ENCODE measurements at regions not wholly inside any gene's neighbourhood (a gene's known extent, or its start where the extent isn't known, plus 50 kb on each side); places are given as distances from the start of the nearest gene placed in this dataset.

GRCh38 chr10:130750441-130750840 lies 561.1 kb downstream of the TCERG1L start:
- ChIA-PET POLR2A (no interaction called here), CTCF (no interaction called here)
- H3K9me3 Mint-ChIP-seq (ENCODE audit: unreplicated experiment), result peaks cover 16% of the 10 kb centered on the region
- intact Hi-C loops (cut with micrococcal nuclease), result no loop called here
- no peak for DNase-seq (ENCODE audit: unreplicated experiment)
- no peaks in the 10 kb centered on the region for H3K27me3 Mint-ChIP-seq (ENCODE audit: insufficient read depth, unreplicated experiment)
- no peaks in the 10 kb centered on the region for H3K36me3 Mint-ChIP-seq (ENCODE audit: insufficient read depth, unreplicated experiment)
- no peak for TF ChIP-seq CTCF (IDR thresholded peaks at IDR 0.05; ENCODE audit: unreplicated experiment)
- no peak overlapping the region for H3K4me3 Mint-ChIP-seq (ENCODE audit: unreplicated experiment)
- no peaks in the 10 kb centered on the region for H3K4me1 Mint-ChIP-seq (ENCODE audit: insufficient read depth, unreplicated experiment)
- no TSS peak for BruUV-seq (replicated peaks)
- no peak overlapping the region for H3K27ac Mint-ChIP-seq (ENCODE audit: low read depth, unreplicated experiment)

GRCh38 chr10:130751106-130751840 lies 560.2 kb downstream of the TCERG1L start:
- DNase-seq (ENCODE audit: unreplicated experiment), result no peak
- no peaks in the 10 kb centered on the region for H3K27me3 Mint-ChIP-seq (ENCODE audit: insufficient read depth, unreplicated experiment)
- no peaks in the 10 kb centered on the region for H3K4me1 Mint-ChIP-seq (ENCODE audit: insufficient read depth, unreplicated experiment)
- no peak overlapping the region for H3K4me3 Mint-ChIP-seq (ENCODE audit: unreplicated experiment)
- intact Hi-C loops (cut with micrococcal nuclease), result no loop called here
- ChIA-PET CTCF (interaction anchor here (0.7 kb wide), 1 partner anchor 146 kb away, joined by 3 read pairs; no protein-coding TSS in a partner anchor), POLR2A (no interaction called here)
- peaks cover 18% of the 10 kb centered on the region for H3K9me3 Mint-ChIP-seq (ENCODE audit: unreplicated experiment)
- H3K27ac Mint-ChIP-seq (ENCODE audit: low read depth, unreplicated experiment), result no peak overlapping the region
- no TSS peak for BruUV-seq (replicated peaks)
- TF ChIP-seq CTCF (IDR thresholded peaks at IDR 0.05; ENCODE audit: unreplicated experiment), result no peak
- H3K36me3 Mint-ChIP-seq (ENCODE audit: insufficient read depth, unreplicated experiment), result no peaks in the 10 kb centered on the region

GRCh38 chr10:130751851-130752250 lies 559.7 kb downstream of the TCERG1L start:
- Mint-ChIP-seq H3K4me3 (ENCODE audit: unreplicated experiment) (no peak overlapping the region), H3K9me3 (ENCODE audit: unreplicated experiment) (peaks cover 18% of the 10 kb centered on the region)

GRCh38 chr10:130756651-130757050 lies 554.9 kb downstream of the TCERG1L start:
- no peak for DNase-seq (ENCODE audit: unreplicated experiment)
- Mint-ChIP-seq H3K9me3 (ENCODE audit: unreplicated experiment) (peaks cover 13% of the 10 kb centered on the region), H3K4me1 (ENCODE audit: insufficient read depth, unreplicated experiment) (no peaks in the 10 kb centered on the region), H3K27ac (ENCODE audit: low read depth, unreplicated experiment) (no peak overlapping the region), H3K27me3 (ENCODE audit: insufficient read depth, unreplicated experiment) (no peaks in the 10 kb centered on the region), H3K4me3 (ENCODE audit: unreplicated experiment) (no peak overlapping the region), H3K36me3 (ENCODE audit: insufficient read depth, unreplicated experiment) (no peaks in the 10 kb centered on the region)
- TF ChIP-seq CTCF (IDR thresholded peaks at IDR 0.05; ENCODE audit: unreplicated experiment), result no peak
- intact Hi-C loops (cut with micrococcal nuclease), result no loop called here
- no TSS peak for BruUV-seq (replicated peaks)
- ChIA-PET POLR2A (no interaction called here), CTCF (no interaction called here)

More at GRCh38 chr10:130751851-130752250, 559.7 kb downstream of the TCERG1L start:
- Mint-ChIP-seq H3K36me3 (ENCODE audit: insufficient read depth, unreplicated experiment) (no peaks in the 10 kb centered on the region), H3K27ac (ENCODE audit: low read depth, unreplicated experiment) (no peak overlapping the region), H3K27me3 (ENCODE audit: insufficient read depth, unreplicated experiment) (no peaks in the 10 kb centered on the region), H3K4me1 (ENCODE audit: insufficient read depth, unreplicated experiment) (no peaks in the 10 kb centered on the region)
- ChIA-PET CTCF (interaction anchor here (0.7 to 0.8 kb wide), 2 partner anchors 24 to 146 kb away, joined by 3 read pairs; no protein-coding TSS in a partner anchor), POLR2A (no interaction called here)
- BruUV-seq (replicated peaks), result no TSS peak
- no peak for DNase-seq (ENCODE audit: unreplicated experiment)
- no peak for TF ChIP-seq CTCF (IDR thresholded peaks at IDR 0.05; ENCODE audit: unreplicated experiment)
- intact Hi-C loops (cut with micrococcal nuclease), result no loop called here

Measured in MCF 10A (cell line).